SK-N-SH treated with all-trans-retinoic acid at 6 μM for 48 hours (cell line): ENCODE measurements at regions not wholly inside any gene's neighbourhood (a gene's known extent, or its start where the extent isn't known, plus 50 kb on each side); places are given as distances from the start of the nearest gene placed in this dataset.

Experiments
- BACH2 ChIP-seq: fragments of 250-450 bp; sonication (Bioruptor Pico); IDR thresholded peaks from 2 replicates; pipeline ENCODE4 v1.9.0; 2021; ENCODE audit warnings: mild to moderate bottlenecking, borderline replicate concordance
- CSDC2 ChIP-seq: fragments of 250-450 bp; sonication (Bioruptor Pico); IDR thresholded peaks from 2 replicates; pipeline ENCODE4 v1.5.0; 2020; ENCODE audit warnings: mild to moderate bottlenecking, moderate library complexity
- OSR1 ChIP-seq: fragments of 250-450 bp; sonication (Bioruptor Pico); IDR thresholded peaks from 2 replicates; pipeline ENCODE4 v1.8.0; 2022; ENCODE audit warnings: moderate library complexity, mild to moderate bottlenecking, inconsistent platforms
- TOX ChIP-seq: fragments of 250-450 bp; sonication (Bioruptor Pico); IDR thresholded peaks from 2 replicates; pipeline ENCODE4 v1.8.0; 2021; ENCODE audit warnings: mild to moderate bottlenecking, moderate library complexity, borderline replicate concordance
- ZNF8 ChIP-seq: fragments of 450-650 bp; formaldehyde crosslinking; IDR thresholded peaks from 2 replicates; pipeline ENCODE4 v1.5.0; 2020; ENCODE audit warnings: mild to moderate bottlenecking, moderate library complexity
- TF ChIP-seq, protein P1 (sequence below): fragments of 250-450 bp; sonication (Bioruptor Pico); IDR thresholded peaks from 2 replicates; pipeline ENCODE4 v1.5.0; 2020; ENCODE audit warnings: mild to moderate bottlenecking, moderate library complexity
- TF ChIP-seq, protein P2 (sequence below): fragments of 250-450 bp; sonication (Bioruptor Pico); IDR thresholded peaks from 2 replicates; pipeline ENCODE4 v1.5.1; 2020; ENCODE audit warnings: low read depth, mild to moderate bottlenecking, moderate library complexity

DNA sequence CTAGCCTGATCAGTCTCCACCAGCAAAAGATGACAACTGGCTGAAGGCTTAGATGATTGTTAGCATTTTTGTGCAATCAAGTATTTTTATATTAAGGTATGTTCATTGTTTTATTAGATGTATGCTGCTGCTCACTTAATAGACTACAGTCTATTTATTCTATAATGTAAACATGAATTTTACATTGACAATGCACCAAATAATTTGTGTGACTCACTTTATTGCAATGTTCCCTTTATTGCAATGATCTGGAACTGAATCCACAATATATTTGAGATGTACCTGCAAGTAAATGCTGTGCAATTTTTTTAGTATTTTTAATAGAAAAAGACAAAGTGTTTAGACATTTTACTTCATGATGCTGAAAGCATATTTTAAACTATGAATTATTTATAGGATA, 896.5 kb downstream of the AMY1C start:
- TF ChIP-seq TOX (CRISPR knock-in tag) (no peak), CSDC2 (CRISPR knock-in tag) (no peak), BACH2 (CRISPR knock-in tag) (no peak), ZNF8 (CRISPR knock-in tag) (no peak), OSR1 (CRISPR knock-in tag) (no peak)
- TF ChIP-seq, protein P1, sequence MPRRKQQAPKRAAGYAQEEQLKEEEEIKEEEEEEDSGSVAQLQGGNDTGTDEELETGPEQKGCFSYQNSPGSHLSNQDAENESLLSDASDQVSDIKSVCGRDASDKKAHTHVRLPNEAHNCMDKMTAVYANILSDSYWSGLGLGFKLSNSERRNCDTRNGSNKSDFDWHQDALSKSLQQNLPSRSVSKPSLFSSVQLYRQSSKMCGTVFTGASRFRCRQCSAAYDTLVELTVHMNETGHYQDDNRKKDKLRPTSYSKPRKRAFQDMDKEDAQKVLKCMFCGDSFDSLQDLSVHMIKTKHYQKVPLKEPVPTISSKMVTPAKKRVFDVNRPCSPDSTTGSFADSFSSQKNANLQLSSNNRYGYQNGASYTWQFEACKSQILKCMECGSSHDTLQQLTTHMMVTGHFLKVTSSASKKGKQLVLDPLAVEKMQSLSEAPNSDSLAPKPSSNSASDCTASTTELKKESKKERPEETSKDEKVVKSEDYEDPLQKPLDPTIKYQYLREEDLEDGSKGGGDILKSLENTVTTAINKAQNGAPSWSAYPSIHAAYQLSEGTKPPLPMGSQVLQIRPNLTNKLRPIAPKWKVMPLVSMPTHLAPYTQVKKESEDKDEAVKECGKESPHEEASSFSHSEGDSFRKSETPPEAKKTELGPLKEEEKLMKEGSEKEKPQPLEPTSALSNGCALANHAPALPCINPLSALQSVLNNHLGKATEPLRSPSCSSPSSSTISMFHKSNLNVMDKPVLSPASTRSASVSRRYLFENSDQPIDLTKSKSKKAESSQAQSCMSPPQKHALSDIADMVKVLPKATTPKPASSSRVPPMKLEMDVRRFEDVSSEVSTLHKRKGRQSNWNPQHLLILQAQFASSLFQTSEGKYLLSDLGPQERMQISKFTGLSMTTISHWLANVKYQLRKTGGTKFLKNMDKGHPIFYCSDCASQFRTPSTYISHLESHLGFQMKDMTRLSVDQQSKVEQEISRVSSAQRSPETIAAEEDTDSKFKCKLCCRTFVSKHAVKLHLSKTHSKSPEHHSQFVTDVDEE (CRISPR knock-in tag), result no peak
- TF ChIP-seq, protein P2, sequence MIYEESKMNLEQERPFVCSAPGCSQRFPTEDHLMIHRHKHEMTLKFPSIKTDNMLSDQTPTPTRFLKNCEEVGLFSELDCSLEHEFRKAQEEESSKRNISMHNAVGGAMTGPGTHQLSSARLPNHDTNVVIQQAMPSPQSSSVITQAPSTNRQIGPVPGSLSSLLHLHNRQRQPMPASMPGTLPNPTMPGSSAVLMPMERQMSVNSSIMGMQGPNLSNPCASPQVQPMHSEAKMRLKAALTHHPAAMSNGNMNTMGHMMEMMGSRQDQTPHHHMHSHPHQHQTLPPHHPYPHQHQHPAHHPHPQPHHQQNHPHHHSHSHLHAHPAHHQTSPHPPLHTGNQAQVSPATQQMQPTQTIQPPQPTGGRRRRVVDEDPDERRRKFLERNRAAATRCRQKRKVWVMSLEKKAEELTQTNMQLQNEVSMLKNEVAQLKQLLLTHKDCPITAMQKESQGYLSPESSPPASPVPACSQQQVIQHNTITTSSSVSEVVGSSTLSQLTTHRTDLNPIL, result no peak
